ENCODE measurements at regions not wholly inside any gene's neighbourhood (a gene's known extent, or its start where the extent isn't known, plus 50 kb on each side); places are given as distances from the start of the nearest gene placed in this dataset.

GRCh38 chrX:63453571-63453970, 102.4 kb upstream of the SPIN4 start:
- no peaks in the 10 kb centered on the region for H3K36me3 ChIP-seq (ENCODE audit: insufficient read depth, low read length)
- no peak overlapping the region for H3K4me2 ChIP-seq (ENCODE audit: insufficient read depth, low read length)
- no peak overlapping the region for H2AFZ ChIP-seq (ENCODE audit: low read length)
- no peaks in the 10 kb centered on the region for H3K9me3 ChIP-seq (ENCODE audit: low read depth, low read length)
- H3K27me3 ChIP-seq (ENCODE audit: insufficient read depth, low read length) = no peaks in the 10 kb centered on the region
- no peaks in the 10 kb centered on the region for H3K79me2 ChIP-seq (ENCODE audit: insufficient read depth, low read length)
- TF ChIP-seq, protein P1, sequence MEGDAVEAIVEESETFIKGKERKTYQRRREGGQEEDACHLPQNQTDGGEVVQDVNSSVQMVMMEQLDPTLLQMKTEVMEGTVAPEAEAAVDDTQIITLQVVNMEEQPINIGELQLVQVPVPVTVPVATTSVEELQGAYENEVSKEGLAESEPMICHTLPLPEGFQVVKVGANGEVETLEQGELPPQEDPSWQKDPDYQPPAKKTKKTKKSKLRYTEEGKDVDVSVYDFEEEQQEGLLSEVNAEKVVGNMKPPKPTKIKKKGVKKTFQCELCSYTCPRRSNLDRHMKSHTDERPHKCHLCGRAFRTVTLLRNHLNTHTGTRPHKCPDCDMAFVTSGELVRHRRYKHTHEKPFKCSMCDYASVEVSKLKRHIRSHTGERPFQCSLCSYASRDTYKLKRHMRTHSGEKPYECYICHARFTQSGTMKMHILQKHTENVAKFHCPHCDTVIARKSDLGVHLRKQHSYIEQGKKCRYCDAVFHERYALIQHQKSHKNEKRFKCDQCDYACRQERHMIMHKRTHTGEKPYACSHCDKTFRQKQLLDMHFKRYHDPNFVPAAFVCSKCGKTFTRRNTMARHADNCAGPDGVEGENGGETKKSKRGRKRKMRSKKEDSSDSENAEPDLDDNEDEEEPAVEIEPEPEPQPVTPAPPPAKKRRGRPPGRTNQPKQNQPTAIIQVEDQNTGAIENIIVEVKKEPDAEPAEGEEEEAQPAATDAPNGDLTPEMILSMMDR (IDR thresholded peaks at IDR 0.05; ENCODE audit: extremely low read depth, low read depth, low read length) = no peak
- no peak overlapping the region for H3K27ac ChIP-seq (ENCODE audit: low read depth, low read length)
- no peaks in the 10 kb centered on the region for H3K4me1 ChIP-seq (ENCODE audit: insufficient read depth, low read length)
- no peak overlapping the region for H3K4me3 ChIP-seq (ENCODE audit: insufficient read depth, low read length)
- H4K20me1 ChIP-seq (ENCODE audit: insufficient read depth, low read length) = no peaks in the 10 kb centered on the region
- no peak for DNase-seq (ENCODE audit: insufficient read length, low spot score, missing footprints)

DNA sequence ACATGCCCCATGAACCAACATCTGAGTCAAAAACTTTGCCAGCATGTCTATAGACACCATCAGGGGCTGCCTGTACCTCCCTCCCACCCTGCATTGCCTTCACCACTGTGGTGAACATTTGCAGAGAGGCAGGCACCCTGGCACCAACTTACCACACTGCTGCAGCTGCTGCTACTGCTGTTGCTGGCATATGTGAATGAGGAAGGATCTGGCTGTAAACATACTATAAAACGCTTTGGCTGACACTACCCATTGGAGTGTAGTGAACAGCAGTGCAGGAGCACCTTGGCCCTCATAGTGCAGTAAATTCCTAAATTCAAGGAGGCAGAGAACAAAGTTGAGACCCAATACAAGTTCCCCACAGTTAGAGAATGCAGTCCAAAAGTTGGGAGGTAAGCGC, 90.6 kb upstream of the SPIN4 start:
- Histone ChIP-seq H3K4me2 (ENCODE audit: insufficient read depth, low read length) (no peak overlapping the region), H3K4me1 (ENCODE audit: insufficient read depth, low read length) (no peaks in the 10 kb centered on the region), H3K27ac (ENCODE audit: low read depth, low read length) (no peak overlapping the region), H3K36me3 (ENCODE audit: insufficient read depth, low read length) (no peaks in the 10 kb centered on the region), H3K27me3 (ENCODE audit: insufficient read depth, low read length) (no peaks in the 10 kb centered on the region), H3K9me3 (ENCODE audit: low read depth, low read length) (no peaks in the 10 kb centered on the region), H3K4me3 (ENCODE audit: insufficient read depth, low read length) (no peak overlapping the region), H3K79me2 (ENCODE audit: insufficient read depth, low read length) (peaks cover 3% of the 10 kb centered on the region), H2AFZ (ENCODE audit: low read length) (no peak overlapping the region), H4K20me1 (ENCODE audit: insufficient read depth, low read length) (no peaks in the 10 kb centered on the region)
- DNase-seq (ENCODE audit: insufficient read length, low spot score, missing footprints) = no peak
- TF ChIP-seq, protein P1 (IDR thresholded peaks at IDR 0.05; ENCODE audit: extremely low read depth, low read depth, low read length) = no peak

- no peaks in the 10 kb centered on the region for H3K4me1 ChIP-seq (ENCODE audit: insufficient read depth, low read length)
- H3K9me3 ChIP-seq (ENCODE audit: low read depth, low read length) = no peaks in the 10 kb centered on the region
- H3K4me3 ChIP-seq (ENCODE audit: insufficient read depth, low read length) = no peak overlapping the region
- DNase-seq (ENCODE audit: insufficient read length, low spot score, missing footprints) = no peak
- H3K27me3 ChIP-seq (ENCODE audit: insufficient read depth, low read length) = no peaks in the 10 kb centered on the region
- no peak overlapping the region for H3K27ac ChIP-seq (ENCODE audit: low read depth, low read length)
- TF ChIP-seq, protein P1 (IDR thresholded peaks at IDR 0.05; ENCODE audit: extremely low read depth, low read depth, low read length) = no peak
- peaks cover 5% of the 10 kb centered on the region for H3K79me2 ChIP-seq (ENCODE audit: insufficient read depth, low read length)
- no peaks in the 10 kb centered on the region for H3K36me3 ChIP-seq (ENCODE audit: insufficient read depth, low read length)
- H4K20me1 ChIP-seq (ENCODE audit: insufficient read depth, low read length) = no peaks in the 10 kb centered on the region
- H2AFZ ChIP-seq (ENCODE audit: low read length) = no peak overlapping the region
- no peak overlapping the region for H3K4me2 ChIP-seq (ENCODE audit: insufficient read depth, low read length)
These were observed 88.4 kb upstream of the SPIN4 start for GRCh38 chrX:63439580-63439979.

DNA sequence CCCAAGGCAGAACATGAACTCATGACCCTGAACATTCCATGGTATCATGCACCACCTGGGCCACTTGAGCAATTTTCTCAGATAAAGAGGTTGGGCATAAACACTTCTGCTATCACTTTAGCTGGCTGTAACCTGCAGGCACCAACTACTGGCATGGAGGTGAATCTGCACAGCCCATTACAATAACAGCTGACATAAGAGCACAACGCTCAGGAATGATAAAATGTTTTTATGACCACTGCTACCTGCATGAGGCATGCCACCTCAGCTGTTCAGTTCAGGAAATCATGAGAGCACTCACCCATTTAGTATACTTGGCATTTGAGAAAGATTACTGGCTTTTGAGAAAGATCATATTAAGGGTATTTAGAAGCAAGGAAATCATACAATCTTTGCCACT, 85.7 kb upstream of the SPIN4 start:
- Histone ChIP-seq H3K4me2 (ENCODE audit: insufficient read depth, low read length) (no peak overlapping the region), H3K4me1 (ENCODE audit: insufficient read depth, low read length) (no peaks in the 10 kb centered on the region), H3K9me3 (ENCODE audit: low read depth, low read length) (no peaks in the 10 kb centered on the region), H3K4me3 (ENCODE audit: insufficient read depth, low read length) (no peak overlapping the region), H3K27me3 (ENCODE audit: insufficient read depth, low read length) (no peaks in the 10 kb centered on the region), H3K79me2 (ENCODE audit: insufficient read depth, low read length) (peaks cover 5% of the 10 kb centered on the region), H4K20me1 (ENCODE audit: insufficient read depth, low read length) (no peaks in the 10 kb centered on the region), H2AFZ (ENCODE audit: low read length) (no peak overlapping the region), H3K36me3 (ENCODE audit: insufficient read depth, low read length) (no peaks in the 10 kb centered on the region), H3K27ac (ENCODE audit: low read depth, low read length) (no peak overlapping the region)
- no peak for DNase-seq (ENCODE audit: insufficient read length, low spot score, missing footprints)
- TF ChIP-seq, protein P1 (IDR thresholded peaks at IDR 0.05; ENCODE audit: extremely low read depth, low read depth, low read length) = no peak
